Brain microvascular endothelial cell (primary cell): ENCODE measurements at regions not wholly inside any gene's neighbourhood (a gene's known extent, or its start where the extent isn't known, plus 50 kb on each side); places are given as distances from the start of the nearest gene placed in this dataset.
"Not testable (repeated sequence)": the region's sequence is repeated elsewhere in the genome, so short reads cannot be mapped to it uniquely, and the experiment has no call there.

ENCODE experiments used
- DNase-seq: peaks from one replicate; pipeline ENCODE4 v3.0.0-alpha.2; 2020
- H3K27ac ChIP-seq: fragments of 250-450 bp; sonication (Bioruptor Pico); 2 replicates; pipeline ENCODE4 v1.5.1; 2020; ENCODE audit warnings: mild to moderate bottlenecking, moderate library complexity
- H3K27me3 ChIP-seq: fragments of 250-450 bp; sonication (Bioruptor Pico); replicated peaks from 2 replicates; pipeline ENCODE4 v1.5.1; 2020; ENCODE audit warnings: mild to moderate bottlenecking
- H3K36me3 ChIP-seq: fragments of 250-450 bp; sonication (Bioruptor Pico); replicated peaks from 2 replicates; pipeline ENCODE4 v1.5.1; 2020; ENCODE audit warnings: mild to moderate bottlenecking
- H3K4me3 ChIP-seq: 2 replicates; pipeline ENCODE4 v1.5.1; 2011; ENCODE audit warnings: low read depth, mild to moderate bottlenecking, control low read depth, low read length, moderate library complexity
- CTCF ChIP-seq: IDR thresholded peaks from 2 replicates; pipeline ENCODE4 v1.5.1; 2011; ENCODE audit warnings: low read depth, mild to moderate bottlenecking, moderate library complexity, low read length, control low read depth, inconsistent platforms; ENCODE audit errors: missing control alignments
- in situ Hi-C: cut with HindIII; loops from 2 replicates; pipeline ENCODE4 v1.10.0; 2017; ENCODE audit warnings: low sequenced_read_pairs, low pct_ligation_motif_present

- Histone ChIP-seq H3K4me3 (no peak overlapping the region), H3K27ac (no peak overlapping the region), H3K27me3 (no peaks in the 10 kb centered on the region), H3K36me3 (no peaks in the 10 kb centered on the region)
- DNase-seq, result no peak
- in situ Hi-C loops, result no loop called here
- no peak for TF ChIP-seq CTCF
Observed at GRCh38 chr9:107780960-107781359, 291.4 kb upstream of the KLF4 start.

GRCh38 chr9:107779731-107780130 is 290.2 kb upstream of the KLF4 start:
- no peak for TF ChIP-seq CTCF
- in situ Hi-C loops, result no loop called here
- H3K36me3 ChIP-seq, result no peaks in the 10 kb centered on the region
- no peak for DNase-seq
- no peak overlapping the region for H3K4me3 ChIP-seq
- H3K27me3 ChIP-seq, result no peaks in the 10 kb centered on the region
- H3K27ac ChIP-seq, result no peak overlapping the region

GRCh38 chr9:107778661-107779060 is 289.1 kb upstream of the KLF4 start:
- no peaks in the 10 kb centered on the region for H3K27me3 ChIP-seq
- H3K27ac ChIP-seq, result no peak overlapping the region
- H3K4me3 ChIP-seq, result no peak overlapping the region
- no peak for DNase-seq
- in situ Hi-C loops, result no loop called here
- TF ChIP-seq CTCF, result no peak
- no peaks in the 10 kb centered on the region for H3K36me3 ChIP-seq

GRCh38 chr9:107774099-107774498 is 284.5 kb upstream of the KLF4 start:
- H3K27ac ChIP-seq, DNase-seq, in situ Hi-C loops, H3K27me3 ChIP-seq, H3K36me3 ChIP-seq, H3K4me3 ChIP-seq: not testable (repeated sequence)

GRCh38 chr9:107772988-107773387 is 283.4 kb upstream of the KLF4 start:
- Histone ChIP-seq H3K27ac (no peak overlapping the region), H3K4me3 (no peak overlapping the region), H3K36me3 (no peaks in the 10 kb centered on the region), H3K27me3 (no peaks in the 10 kb centered on the region)
- TF ChIP-seq CTCF, result no peak
- in situ Hi-C loops, result no loop called here
- no peak for DNase-seq

GRCh38 chr9:107770716-107771115 is 281.1 kb upstream of the KLF4 start:
- H3K36me3 ChIP-seq, result no peaks in the 10 kb centered on the region
- no peak for TF ChIP-seq CTCF
- DNase-seq, result no peak
- H3K27me3 ChIP-seq, result no peaks in the 10 kb centered on the region
- H3K27ac ChIP-seq, result no peak overlapping the region
- no peak overlapping the region for H3K4me3 ChIP-seq
- in situ Hi-C loops, result no loop called here
